Renal pelvis (tissue), 1 donor: ENCODE measurements at regions not wholly inside any gene's neighbourhood (a gene's known extent, or its start where the extent isn't known, plus 50 kb on each side); places are given as distances from the start of the nearest gene placed in this dataset.
A peak's percentile ranks its signal among the peaks of the same experiment; 100 is the strongest.
"Not testable (repeated sequence)": the region's sequence is repeated elsewhere in the genome, so short reads cannot be mapped to it uniquely, and the experiment has no call there.

Experiments used
- DNase-seq: peaks from one replicate; pipeline ENCODE4 v3.0.0-alpha.2; 2013

DNA sequence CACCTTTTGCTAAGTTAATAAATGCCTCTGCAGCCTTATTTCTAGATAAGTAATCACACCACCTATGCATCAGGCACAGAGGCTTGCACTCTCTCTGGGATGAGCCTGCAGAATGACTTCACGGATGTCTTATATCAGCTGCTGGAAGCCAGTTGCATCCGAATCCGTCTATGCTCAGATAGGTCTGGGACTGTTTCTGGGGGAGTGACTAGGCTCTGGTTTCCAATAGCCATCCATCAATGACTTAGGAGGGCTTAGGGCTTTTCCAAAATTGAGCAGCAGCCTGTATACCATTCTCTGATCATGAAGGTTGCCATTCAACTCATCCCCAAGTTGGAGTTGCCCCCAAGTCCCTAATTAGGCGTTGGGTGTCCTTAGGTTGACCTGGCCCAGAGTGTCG, 113.3 kb upstream of the ERCC4 start:
- peak; percentile 36 for DNase-seq

DNA sequence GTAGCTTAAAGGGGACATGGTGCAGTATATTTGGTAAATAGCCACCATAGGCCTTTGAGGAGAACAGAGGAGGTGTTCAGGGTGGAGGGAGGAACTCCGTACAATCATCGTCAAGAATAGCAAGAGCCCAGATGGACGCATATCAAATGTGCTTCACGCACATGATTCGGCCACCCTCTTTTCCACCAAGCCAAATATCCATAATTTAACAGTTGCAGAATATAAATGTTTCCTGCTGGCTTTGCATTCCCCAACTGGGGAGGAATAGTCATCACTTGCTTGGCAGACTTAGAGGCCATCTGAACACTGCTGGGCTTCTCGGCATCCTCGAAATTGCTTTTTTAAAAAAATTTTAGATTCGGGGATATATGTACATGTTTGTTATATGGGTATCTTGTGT, 111.9 kb upstream of the ERCC4 start:
- DNase-seq = no peak

GRCh38 chr16:13809765-13810164, 110.2 kb upstream of the ERCC4 start:
- no peak for DNase-seq

GRCh38 chr16:13811834-13812233, 108.1 kb upstream of the ERCC4 start:
- DNase-seq = no peak

- no peak for DNase-seq
These were observed 103.3 kb upstream of the ERCC4 start for GRCh38 chr16:13816701-13817100.

DNA sequence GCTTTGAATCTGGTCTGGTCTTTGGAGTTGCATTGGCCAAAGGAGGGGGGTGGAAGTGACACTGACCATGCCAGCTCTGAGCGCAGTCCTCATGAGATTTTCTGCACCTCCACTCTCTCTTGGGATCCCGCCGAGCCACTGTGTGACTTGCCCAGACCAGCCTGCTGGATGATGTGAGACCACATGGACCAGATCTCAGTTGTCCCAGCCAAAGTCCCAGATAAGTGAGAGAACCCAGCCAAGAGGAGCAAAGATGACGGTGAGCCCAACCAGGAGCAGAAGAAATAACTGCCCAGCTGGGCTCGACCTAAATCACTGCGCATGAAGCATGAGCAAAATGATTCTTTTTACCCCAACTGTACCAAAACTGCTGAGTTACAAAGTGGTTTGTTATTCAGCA, 96.5 kb upstream of the ERCC4 start:
- DNase-seq = no peak

DNA sequence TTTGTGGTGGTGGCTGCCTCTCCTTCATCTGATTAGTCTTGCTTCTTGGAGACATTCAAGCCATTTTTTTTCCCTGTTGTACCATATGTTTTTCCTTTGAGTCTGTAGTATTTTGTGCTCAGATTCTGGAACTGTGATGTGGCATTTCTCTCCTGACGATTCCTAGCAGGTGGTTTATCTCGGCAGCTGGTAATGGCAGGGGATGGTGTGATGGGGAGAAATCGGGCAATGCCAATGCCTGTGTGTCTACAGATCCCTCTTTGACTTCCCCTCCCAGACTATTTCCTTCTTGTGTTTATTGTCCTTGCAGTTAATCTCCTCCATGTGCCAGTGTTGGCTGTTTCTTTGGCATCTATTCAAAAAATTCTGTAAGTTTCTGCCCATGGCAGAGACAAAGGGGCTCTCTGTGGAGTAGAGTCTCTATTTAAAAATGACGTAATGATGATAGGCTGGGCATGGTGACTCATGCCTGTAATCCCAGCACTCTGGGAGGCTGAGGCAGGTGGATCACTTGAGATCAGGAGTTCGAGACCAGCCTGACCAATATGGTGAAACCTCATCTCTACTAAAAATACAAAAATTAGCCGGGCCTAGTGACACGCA, 90.2 kb upstream of the ERCC4 start:
- no peak for DNase-seq

DNA sequence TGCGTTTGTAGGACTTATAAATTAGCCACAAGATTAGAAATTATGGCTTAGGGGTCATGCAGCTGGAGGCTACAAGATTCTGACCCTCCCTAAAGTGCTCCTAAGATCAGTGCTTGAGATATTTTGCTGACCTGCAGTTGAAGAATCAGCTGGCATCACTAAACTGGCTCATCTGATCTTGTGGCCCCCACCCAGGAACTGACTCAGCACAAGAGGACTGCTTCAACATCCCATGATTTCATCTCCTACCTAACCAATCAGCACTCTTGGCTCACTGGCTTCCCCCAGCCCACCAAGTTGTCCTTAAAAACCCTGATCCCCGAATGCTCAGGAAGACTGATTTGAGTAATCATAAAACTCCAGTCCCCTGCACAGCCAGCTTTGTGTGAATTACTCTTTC, 86.4 kb upstream of the ERCC4 start:
- no peak for DNase-seq

DNA sequence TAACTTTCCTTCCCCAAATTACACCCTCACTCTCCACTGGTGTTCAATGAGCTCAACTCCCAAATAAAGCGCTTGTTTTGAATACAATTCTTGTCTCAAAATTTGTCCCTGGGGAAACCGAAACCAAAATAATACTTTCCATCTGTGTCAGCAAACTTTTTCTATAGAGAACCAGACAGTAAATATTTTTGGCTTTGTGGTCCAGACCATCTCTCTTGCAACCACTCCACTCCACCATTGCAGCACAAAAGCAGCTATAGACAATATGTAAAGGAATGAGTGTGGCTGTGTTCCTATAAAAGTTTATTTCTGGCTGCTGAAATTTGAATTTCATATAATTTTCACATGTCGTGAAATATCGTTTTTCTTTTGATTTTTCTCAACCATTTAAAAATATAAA, 84.6 kb upstream of the ERCC4 start:
- DNase-seq = no peak

DNA sequence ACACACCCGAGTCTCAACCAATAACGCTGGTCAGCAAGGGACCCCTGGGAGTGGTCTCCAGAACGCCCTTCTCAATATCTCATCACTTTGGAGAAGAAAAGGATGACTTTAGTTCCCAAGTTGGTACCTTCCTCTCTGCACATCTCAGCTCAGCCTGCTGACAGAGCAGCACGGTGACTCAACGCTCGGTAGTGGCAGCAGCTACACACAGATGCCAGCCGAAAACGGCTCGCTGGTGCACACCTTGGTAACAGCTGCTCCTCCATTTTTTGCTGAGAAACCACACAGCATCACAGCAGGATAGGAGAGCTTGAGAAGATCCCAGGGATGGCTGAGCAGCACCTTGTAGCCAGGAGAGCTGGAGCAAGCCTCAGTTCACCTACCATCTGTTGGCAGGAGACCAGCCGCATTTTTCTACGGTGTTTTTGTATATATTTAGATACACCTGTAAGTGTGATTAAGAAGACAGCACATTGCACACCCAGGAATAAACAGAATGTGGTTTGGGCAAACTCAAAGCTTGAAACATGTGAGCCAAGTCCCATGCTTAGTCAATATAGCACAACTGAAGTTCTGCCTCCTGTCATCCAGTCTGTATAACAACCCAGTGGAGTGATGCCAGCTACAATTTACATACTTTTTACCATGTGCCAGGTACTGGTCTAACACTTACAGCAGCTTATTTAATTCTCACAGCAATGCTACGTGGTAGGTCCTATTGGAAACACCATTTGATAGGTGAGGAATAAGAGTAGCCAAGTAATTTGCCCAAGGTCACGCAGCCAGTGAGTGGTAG, 83.8 kb upstream of the ERCC4 start:
- DNase-seq = no peak

GRCh38 chr16:13838401-13839190, 81.4 kb upstream of the ERCC4 start:
- no peak for DNase-seq

DNA sequence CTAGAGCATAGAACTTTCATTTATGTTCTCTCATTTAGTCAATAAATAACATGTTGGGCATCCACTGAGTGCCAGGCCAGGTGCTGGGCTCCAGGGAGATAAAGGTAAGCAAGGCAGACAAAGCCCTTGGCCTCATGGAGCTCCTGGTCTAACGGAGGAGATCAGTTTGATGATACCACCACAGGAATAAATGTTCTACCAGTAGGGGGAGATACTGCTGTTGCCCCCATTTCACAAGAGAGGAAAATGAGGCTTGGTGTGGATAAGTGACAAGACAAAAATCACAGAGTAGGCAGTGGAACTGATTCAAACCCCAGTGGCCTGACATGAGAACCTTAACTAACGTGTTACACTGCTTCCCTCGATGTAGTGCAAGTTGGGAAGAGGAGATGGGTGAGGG, 80.4 kb upstream of the ERCC4 start:
- DNase-seq = no peak

GRCh38 chr16:13845232-13845631, 74.7 kb upstream of the ERCC4 start:
- DNase-seq = no peak

DNA sequence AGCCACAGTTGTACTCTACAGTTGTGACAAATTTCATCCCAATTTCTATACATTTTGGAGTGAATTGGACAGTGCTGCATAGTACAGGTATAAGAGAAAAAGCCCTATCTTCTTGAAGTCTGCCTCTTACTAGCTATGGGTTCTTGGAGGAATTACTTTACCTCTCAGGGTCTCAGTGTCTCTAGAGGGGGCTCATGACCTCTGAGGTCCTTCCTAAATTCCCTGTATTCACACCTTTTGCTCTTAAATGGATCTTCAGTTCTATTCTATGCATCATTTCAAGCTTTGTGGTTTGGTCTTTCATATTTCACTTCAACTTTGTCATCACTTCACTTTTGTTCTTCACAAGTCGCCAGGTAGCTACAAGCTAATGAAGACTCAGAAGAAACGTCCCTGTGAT, 71.2 kb upstream of the ERCC4 start:
- DNase-seq = no peak

DNA sequence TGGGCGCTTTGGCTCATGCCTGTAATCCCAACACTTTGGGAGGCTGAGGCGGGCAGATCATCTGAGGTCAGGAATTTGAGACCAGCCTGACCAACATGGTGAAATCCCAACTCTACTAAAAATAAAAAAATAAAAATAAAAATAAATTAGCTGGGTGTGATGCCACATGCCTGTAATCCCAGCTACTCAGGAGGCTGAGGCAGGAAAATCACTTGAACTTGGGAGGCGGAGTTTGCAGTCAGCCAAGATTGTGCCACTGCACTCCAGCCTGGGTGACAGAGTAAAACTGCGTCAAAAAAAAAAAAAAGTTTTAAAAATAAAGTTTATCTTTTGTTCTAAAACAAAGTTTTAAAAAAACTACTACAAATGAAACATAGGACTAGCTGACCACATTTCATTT, 69.8 kb upstream of the ERCC4 start:
- DNase-seq = not testable (repeated sequence)

DNA sequence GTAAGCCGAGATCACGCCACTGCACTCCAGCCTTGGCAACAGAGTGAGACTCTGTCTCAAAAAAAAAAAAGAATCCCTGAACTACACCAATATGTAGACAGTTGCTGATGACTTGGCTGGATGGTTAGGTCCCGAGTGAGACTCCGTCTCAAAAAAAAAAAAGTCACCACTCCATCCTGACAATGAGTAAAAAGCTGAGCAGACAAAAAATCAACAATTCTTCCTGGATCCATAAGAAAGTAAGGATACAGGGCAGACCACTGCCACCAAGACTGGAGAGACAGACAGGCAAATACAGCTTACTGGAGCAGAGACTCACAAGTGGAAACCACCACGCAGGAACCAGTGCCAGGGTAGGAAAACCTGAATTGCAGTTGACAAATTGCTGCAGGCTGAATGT, 67.1 kb upstream of the ERCC4 start:
- DNase-seq = no peak

DNA sequence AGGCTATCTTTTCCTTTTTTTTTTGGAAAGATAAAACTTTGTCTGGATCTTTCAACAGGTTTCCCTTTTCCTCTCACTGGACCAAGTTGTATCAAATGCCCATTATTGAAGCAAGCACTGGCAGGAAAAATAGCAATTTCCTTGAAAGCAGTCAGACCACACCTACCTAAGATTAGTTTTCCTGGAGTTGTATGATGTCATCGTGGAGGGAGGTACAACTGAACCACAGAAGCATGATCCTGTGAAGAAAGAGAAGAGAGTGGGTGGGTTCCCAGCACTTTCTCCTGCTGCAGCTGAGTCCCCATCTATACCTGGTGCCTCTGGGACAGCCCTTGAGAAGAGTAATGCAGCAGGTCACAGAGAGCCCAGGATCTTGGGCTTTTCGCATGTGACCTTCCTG, 63.6 kb upstream of the ERCC4 start:
- no peak for DNase-seq

DNA sequence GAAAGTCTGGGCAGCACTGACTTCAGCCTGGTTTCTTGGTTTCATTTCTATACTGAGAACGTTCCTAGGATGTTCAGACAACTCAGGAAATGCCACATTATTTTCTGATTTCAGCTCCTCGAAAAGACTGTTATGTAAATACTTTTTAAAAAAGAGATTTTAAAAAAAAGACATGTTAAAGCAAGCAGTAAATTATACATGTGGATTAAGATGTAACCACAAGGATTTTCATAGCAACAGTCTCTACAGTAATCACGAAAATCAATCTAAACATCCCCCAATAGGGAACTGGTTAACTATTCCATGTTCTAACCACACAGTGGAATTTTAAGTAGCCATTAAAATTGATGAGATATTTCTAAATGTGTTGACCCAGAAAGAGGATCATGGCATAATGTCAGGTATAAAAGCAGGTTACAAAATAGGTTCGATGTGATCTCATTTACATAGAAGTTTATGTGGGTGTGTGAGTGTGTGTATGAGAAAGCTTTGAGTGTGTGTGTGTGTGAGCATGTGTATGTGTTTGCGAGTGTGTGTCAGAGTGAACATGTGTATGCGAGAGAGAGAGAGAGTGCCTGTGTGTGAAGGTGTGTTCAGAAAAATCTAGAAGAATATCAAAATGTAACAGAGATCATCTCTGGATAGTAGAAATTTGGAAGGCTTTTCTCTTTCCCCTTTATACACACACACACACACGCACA, 63.0 kb upstream of the ERCC4 start:
- no peak for DNase-seq

GRCh38 chr16:13858873-13859580, 60.9 kb upstream of the ERCC4 start:
- DNase-seq = no peak

DNA sequence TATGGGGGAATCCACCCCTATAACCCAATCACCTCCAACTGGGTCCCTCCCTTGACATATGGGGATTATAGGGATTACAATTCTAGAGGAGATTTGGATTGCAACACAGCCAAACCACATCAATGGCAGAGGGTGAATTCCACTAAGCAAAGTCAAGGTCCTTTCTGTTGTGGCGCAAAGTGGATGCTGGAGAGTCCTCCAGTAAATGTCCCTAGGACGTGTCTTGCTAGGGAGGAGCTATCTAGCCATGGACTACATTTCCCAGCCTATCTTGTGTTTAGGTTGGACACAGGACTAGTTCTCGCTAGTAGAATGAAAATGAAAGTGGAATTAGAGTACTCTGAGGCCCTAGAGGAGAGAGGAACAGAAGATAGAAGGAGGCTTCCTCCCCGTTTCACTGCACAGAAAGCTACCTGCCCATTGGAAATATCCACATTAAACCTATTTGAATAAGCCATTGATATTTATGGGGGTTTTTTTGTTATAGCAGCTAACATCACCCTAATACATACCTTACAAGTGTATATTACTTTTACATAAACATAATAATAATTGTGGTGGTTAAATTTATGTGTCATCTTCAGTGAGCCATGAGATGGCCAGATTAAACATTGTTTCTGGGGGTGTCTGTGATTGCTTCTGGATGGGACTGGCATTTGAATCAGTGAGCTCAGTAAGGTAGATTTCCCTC, 56.7 kb upstream of the ERCC4 start:
- no peak for DNase-seq

DNA sequence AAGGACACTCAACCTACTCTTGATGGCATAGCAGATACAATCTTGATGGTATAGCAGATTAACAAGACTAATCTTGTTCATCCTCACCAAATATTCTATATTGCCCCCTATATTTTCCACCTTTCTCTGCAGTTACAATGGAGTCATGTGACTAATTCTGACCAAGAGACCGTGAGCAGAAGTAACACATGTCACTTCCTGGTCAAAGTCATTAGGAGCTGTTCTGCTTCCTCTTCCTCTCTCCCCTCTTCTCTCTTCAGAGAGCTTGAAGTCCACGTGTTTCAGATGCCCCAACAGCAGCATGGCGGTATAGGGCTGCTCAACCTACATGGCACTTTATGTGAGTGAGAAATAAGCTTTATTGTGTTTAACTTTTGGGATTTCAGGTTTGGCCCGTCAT, 55.3 kb upstream of the ERCC4 start:
- no peak for DNase-seq
